ENCODE measurements at regions not wholly inside any gene's neighbourhood (a gene's known extent, or its start where the extent isn't known, plus 50 kb on each side); places are given as distances from the start of the nearest gene placed in this dataset.

DNA sequence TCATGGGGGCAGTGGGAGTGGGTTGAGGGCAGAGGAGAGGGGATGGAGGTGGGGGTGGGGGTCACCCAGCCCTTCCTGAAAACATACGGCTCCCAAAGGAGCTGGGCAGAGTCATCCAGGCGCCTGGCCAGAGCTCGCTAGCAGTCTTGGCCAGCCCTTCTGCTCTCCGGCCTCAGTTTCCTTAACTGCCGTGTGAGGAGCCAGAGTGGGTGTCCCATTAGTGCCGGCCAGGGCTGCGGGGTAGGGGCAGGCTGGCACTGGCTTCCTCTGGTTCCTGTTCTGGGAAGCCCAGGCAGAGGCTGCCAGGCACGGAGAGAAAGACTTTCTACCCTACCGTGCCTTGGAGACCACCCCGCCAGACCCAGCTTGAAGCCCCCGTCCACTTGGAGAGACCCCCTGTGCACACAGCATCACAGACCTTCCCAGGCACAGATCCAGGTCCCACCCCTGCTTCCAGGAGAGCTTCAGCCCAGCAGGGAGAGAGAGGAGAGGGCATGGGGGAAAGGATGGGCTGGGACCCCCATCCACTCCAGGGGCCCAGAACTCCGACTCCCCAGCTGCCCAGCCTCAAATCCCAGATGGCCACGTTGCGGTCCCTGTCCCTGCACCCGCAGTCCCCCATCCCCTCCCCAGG, 93.3 kb downstream of the RFLNA start:
- no peak for DNase-seq (ENCODE audit: low read depth in 4 of 4, low spot score in 2 of 4)

DNA sequence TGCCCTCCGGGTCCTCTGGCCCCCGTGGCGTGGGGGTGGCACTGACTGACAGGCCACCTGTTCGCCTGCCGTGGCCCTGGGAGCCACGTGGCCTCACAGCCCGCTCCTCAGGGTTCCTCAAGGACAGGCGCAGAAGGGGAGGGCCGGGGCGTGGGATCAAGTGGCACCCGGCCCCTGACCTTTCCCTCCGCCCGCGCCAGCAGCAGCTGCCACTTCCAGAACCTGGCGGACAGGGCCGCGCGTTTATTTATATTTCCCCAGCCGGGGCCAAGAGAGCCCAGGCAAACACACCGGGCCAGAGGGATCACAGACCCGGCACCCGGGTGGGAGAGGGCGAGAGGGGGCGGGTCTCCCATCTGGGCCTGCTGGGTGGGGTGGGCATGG, 92.6 kb downstream of the RFLNA start:
- no peak for DNase-seq (ENCODE audit: low read depth in 4 of 4, low spot score in 2 of 4)

DNA sequence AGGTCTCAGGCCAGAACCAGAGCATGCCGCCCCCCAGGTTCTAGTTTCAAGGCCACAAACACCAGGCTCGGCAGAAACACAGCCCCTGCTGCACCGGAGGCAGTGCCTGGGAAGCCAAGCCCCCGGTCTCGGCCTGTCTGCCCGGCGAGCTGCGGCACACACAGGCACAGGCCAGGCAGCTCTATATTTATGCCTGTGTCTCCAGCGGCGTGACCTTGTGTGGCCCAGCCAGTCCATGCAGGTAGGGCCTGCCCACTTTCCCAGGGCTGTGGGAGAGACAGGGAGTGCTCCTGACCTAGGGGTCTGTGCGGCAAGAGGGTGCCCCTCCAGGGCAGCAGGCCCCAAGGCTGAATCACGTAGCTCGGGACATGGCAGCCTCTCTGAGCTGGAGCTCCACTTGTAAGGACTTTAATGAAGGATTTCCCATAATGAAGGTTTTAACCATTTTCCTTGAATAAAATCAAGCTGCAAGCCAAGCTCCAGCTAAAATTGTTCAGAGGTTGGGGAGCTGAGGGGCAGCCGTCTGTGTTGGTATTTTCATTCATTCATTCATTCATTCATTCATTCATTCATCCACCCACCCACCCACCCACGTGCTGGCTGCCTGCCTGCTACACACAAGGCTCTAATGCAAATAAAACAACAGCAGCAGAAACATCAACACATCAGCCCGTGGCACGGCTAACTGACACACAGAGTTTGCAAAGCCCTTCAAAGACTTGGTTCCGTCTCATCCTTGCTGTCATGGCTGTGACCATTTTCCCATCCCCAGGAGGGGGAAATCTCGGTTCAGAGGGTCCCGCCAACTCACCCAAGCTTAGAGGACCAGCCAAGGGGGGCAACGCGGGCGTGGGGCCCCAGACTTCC, 92.0 kb downstream of the RFLNA start:
- DNase-seq (ENCODE audit: low read depth in 4 of 4, low spot score in 2 of 4) = no peak

DNA sequence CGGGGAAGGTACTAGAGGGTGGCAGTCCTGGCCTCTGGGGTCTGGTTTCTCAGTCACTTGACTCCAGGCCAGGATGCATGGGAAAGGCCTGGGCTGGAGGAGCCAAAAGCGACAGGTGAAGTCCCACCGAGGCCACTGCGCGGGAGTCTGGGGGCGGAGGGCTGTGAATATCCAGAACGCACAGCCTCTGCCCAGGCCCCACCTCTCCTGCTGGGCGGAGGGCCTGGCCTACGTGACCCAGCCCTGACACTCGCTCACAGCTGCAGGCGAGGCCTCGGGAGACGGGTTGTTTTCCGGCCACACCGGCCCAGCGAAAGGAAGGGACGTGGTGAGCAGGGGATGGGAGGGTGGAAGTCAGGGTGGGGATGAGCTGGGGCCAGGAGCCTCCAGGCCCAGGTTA, 91.2 kb downstream of the RFLNA start:
- no peak for DNase-seq (ENCODE audit: low read depth in 4 of 4, low spot score in 2 of 4)

DNA sequence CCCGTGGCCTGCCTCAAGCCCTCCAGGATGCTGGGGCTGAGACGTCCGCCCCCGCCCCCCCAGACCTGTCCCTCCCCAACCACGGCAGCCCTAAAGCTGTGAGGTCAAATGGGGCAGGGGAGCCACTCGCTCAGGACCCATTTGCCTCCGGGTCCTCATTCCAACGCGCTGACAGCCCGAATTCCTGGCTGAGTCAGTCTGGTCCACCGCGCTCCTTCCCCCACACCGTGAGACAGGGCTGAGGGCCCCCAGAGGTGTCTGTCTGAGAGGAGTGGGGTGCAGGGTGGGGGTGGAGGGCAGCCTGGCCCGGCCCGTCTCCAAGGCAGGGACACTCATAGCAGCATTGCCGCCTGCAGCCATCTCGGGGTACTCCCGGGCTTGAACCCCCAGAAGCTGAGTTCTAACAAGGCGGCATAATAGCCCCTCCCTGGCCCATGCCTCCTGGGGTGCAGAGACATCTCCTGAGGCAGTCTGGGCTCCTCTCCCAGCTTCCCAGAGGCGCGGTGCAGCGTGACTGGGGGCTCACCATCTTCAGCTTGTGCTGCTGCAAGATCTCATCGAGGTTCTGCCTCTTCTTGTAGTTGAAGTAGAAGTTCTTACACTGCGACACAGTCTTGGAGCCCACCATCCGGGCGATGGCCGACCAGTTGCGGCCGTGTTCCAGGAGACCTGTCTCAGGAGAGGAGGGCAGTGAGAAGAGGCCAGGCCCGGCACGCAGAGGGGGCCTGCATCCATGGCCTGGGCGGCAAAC, 90.5 kb downstream of the RFLNA start:
- DNase-seq (ENCODE audit: low read depth in 4 of 4, low spot score in 2 of 4) = no peak

DNA sequence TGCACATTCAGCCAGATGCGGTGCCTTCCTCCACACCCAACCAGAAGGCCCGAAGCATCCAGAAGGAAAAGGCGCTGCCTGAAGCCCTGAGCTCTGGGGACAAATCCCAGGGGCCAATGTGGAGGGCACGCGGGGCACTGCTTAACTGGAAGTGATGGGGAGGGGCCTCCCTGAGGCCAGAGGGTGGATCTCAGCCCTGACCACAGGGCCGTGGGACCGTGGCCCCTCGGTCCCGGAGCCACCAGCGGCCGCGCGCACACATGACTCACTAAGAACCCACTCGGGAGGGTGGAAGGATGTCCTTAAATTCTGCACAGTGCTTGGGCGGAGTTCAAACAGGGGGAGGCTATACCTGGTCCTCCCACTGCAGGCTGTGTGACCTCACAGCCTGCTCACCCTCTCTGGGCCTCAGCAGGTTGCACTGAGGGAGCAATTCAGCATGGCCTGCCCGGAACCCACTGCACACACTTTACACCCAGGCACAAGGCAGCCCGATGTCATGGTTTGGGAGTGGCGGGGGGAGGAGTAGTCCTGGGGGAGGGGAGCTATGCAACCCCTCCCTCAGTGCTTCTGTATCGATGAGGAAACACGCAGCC, 89.5 kb downstream of the RFLNA start:
- DNase-seq (ENCODE audit: low read depth in 4 of 4, low spot score in 2 of 4) = no peak

DNA sequence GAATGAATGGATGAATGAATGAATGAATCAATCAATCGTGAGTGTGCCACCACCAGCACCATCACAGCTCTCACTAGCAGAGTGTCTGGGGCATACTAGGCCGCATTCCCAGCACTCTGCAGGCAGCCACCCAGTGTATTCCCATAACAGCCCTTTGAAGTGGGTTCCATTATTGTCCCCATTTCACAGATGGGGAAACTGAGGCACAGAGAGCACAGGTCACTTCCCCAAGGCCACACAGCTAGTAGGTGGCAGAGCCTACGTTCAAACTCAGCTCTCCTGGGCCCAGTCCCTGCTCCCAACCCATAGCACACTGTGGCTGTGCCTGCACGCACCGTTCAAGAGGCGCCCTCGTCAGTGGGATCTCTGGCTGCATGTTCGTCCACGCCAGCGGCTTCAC, 88.1 kb downstream of the RFLNA start:
- DNase-seq (ENCODE audit: low read depth in 4 of 4, low spot score in 2 of 4) = no peak

DNA sequence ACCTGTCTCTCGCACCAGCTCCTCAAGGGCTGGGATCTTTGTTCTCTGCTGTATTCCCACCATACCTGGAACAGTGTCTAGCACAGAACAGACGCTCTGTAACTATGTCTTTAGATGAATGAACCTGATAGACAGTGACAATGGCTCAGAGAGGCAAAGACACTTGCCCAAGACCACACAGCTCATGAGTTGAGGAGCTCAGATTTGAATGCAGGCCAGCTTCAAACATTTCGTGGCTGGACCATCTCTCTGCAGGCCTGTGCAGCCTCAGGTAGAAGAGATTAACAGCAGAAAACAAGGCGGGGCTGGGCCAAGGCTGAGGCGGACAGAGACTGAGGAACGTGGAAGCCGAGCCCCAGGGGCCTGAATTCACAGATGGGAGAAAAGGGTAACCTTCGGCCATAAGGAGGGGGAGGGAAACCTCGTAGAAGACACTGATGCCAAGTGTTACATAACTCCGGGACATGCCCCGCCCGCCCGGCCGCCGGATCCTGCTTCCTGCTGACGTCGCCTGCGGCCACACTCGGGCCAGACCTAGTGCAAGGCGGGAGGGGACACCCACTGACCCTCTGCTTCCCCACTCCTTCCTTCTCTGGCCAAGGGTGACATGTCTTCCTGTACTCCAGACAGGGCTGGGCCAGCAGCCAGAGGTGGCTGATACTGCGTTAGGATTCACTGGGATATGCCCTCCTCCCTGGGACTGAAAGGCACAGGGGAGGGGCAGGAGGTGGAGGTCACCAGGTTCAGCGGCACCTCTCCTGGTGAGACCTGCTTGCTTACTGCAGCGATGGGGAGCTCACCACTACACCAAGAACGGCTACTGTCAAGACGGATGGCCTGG, 86.8 kb downstream of the RFLNA start:
- no peak for DNase-seq (ENCODE audit: low read depth in 4 of 4, low spot score in 2 of 4)

DNA sequence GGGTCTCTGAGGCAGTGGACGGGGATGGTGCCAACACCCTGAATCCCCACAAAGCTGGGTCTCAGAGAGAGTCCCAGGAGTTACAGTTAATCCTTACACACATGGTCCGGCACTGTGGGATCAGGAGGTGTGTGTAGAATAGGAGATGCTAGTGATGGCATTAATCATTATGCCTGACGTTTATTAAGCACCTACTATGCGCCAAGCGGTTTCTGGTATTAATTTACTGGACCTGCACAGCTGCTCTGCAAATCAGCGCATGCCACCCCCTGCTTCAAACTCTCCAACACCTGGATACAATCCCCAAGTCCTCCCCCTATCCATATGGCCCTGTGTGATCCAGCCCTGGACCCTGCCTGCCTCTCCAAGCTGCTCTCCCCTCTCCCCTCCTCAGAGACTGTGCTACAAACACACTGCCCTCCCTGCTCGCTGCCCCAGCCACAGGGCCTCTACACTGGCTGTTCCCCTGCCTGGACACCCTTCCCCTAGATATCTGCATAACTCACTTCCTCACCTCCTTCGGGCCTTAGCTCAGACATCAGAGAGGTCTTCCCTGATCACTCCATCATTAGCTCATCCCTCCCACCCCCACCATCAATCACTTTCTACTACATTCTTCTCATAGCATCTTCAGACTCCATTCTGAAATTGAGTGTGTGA, 86.0 kb downstream of the RFLNA start:
- DNase-seq (ENCODE audit: low read depth in 4 of 4, low spot score in 2 of 4) = no peak

DNA sequence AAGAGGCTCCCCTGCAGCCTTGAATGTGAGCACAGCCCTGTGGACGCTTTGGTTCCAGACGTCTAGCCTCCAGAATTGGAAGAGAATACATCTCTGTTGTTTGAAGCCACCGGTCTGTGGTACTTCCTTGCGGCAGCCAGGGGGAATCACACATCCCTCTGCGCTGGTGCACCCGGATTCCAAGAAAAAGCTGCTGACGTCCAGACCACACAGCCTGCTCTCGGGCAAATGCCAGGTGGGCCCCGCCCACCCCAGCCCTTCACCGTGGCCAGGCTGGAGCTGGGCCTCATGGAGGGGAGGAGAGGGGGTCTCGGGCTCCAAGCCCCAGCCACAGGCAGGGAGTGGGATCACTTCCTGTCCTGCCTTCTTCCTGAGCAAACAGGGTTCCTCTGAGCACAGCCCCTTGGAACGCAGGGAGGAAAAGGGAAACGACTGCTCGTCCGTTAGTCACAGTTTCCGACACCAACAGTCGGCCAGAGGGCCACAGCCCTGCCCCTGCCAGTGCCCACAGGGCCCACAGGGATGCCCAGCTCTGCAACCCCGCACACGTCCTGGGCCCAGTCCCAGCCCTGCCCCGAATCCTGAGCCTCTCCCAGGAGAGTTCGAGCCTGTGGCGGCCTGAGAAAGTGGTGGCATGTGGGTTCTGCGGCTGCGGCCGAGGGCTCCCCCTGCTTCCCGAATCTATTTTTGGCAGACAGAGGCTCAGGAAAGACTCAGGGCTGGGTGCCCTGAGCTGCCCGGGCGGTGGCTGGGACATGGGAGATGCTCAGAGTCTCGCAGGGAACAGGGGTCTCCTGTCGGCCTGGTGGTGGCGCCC, 85.3 kb downstream of the RFLNA start:
- DNase-seq (ENCODE audit: low read depth in 4 of 4, low spot score in 2 of 4) = no peak

DNA sequence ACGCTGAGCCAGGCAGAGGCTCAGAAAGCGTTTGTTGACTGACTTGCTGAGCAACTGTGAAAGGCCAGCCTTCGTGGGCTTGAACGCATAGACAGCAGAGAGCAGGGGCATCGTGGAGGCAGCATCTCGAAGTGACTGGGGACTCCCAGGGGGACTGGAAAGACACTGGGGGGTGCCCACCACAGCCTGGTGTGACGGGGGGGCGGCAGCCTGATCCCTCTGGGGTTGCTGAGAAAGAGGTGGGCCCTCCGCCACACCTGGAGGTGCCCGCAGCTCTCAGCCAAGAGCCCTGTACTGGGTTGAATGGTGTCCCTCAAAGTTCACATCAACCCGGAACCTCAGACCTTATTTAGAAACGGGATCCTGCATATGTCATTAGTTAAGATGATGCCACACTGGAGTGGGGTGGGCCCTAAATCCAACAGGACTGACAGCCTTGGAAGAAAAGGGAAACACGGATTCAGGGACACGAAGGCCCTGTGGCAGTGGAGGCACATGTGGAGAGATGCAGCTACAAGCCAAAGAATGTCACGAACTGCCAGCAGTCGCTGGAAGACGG, 84.6 kb downstream of the RFLNA start:
- no peak for DNase-seq (ENCODE audit: low read depth in 4 of 4, low spot score in 2 of 4)

DNA sequence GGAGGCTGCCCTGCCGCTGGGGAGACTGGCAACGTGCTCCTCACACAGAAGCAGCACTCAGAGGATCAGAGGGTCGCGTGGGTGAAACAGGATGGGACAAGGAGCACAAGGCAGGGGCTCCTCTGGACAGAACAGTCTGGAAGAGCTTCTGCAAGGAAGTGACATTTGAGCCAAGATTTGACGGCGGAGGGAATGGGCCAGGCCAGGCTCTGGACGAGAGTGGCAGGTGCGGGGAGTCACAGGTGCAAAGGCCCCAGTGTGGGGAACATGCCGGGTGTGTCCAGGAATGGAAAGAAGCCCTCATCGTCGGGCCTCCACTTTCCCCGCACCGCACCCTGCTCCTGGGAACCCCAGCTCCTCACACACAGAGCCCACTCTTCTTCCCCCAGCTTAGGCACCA, 84.0 kb downstream of the RFLNA start:
- DNase-seq (ENCODE audit: low read depth in 4 of 4, low spot score in 2 of 4) = no peak

DNA sequence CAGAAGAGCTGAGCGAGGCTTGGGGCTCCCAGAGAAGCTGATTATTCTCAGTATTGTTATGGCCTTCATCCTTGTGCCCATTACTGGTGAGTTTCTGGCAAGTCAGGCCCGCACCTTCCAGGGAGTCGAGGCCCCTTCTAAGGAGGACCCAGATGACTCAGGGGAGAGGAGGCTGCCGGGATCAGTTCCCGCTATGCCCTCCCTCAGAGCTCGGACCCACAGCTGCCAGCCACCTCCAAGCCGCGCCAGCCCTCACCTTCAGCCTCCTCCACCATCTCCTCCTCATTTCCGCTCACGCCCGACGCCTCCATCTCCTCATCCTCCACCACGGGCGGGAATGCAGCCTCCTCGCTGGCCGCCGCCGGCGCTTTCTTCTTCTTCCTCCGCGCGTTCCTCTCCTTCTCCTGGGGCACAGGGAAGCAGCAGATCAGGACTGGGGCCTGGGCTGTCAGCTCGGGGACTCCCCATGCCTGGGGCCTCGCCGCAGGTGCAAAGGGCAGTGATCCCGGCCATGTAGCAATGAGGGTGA, 83.2 kb downstream of the RFLNA start:
- DNase-seq (ENCODE audit: low read depth in 4 of 4, low spot score in 2 of 4) = no peak

DNA sequence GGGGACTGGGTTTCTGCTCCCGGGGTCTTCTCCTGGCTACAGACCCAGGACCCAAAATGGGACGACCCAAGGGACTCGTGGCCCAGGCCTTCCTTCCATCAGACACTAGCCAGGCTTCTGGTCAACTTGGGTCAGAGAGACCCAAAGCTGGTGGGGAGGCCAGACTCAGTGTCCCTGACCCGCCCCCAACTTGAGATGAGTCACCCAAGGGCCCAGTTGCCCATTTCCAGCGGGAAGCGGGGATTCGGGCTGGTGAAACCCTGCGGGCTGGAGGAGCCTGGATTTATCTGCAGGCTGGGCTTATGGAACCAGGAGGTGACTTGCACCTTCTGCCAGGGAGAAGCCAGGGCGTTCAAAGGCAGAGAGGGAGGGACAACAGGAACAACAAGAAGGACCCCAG, 81.5 kb downstream of the RFLNA start:
- no peak for DNase-seq (ENCODE audit: low read depth in 4 of 4, low spot score in 2 of 4)

DNA sequence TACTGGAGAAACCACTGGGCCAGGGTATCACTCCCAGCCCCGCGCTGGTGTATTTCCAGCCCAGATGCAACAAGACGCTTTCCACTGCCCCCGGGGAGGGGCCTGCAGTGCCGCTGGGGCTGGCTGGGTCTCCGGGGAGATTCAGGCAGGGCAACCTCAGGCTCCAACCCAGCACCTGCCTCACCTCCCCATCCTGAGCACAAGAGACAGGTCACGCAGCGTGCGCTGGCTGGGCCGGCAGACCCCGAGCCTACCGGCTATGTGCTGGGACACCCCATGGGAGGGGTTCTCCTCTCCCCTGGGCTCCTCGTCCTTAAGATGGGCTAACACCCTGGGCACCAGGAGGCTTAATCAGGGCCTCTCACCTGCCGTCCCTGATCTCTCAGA, 80.9 kb downstream of the RFLNA start:
- no peak for DNase-seq (ENCODE audit: low read depth in 4 of 4, low spot score in 2 of 4)

DNA sequence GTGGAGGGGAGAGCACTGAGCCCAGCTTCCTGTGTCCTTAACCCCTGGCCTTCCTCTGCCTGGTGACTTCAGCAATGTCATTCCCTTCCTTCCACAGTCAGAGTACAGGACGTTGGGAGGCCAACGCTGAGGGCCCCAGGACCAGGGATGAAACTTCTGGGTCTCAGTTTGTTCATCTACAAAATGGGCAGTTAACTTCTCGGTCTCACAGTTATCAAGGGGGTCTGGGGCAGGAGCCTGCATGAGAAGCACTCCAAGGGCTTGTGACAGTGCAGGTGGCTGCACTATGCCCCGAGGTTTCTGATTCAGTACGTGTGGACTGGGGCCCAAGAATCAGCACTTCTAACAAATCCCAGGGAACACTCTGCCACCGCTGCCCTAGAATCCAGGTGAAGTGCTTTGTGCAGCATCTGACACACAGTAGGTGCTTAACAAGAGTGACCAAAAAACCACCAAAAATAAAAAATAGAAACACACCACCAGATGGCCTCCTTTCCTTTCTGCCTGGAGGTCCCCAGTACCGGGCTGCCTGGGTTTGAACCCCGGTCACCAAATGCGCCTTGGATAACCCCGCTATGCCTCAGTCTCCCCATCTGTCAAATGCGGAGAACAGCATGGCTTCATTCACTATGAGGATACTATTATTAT, 80.4 kb downstream of the RFLNA start:
- no peak for DNase-seq (ENCODE audit: low read depth in 4 of 4, low spot score in 2 of 4)

DNA sequence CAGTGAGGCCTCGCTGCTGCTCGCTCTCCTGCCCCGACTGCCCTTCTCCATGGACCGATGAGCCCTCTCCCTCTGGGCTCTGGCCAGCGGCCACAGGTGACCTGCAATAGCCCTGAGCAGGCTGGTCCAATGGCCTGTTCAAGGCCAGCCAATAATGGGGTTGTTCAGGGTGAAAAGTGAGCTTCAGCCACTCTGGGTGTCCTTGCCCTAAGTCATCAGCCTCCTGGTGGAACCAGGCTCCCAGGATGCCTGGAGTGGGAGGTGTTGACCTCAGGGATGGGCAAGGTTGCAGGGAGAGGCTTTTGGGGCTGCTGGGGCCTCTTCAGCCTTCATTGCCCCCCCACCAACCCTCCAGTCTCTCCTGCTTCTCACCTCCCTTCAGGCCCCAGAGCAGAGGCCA, 79.7 kb downstream of the RFLNA start:
- no peak for DNase-seq (ENCODE audit: low read depth in 4 of 4, low spot score in 2 of 4)

DNA sequence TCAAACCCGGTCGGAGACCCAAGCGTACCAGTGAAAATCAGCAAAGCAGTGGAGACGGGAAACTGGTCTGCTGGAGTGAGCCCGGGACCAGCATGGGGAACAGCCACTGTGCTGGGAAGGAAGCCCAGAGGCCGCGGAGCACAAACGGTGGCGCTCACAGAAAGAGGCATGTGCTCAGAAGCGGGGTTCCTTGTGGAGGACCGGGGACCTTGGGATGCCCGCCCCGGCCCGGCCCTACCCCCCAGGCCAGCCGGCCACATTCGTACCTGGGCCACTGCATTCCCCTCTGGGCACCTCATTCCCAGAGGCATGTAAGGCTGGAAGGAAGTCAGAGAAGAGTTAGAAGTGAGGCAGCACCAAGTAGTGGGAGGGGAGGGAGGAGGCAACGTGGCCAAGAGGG, 79.3 kb downstream of the RFLNA start:
- DNase-seq (ENCODE audit: low read depth in 4 of 4, low spot score in 2 of 4) = no peak

All from left renal cortex interstitium (tissue), 4 donors.